H1 (cell line): ENCODE measurements at regions not wholly inside any gene's neighbourhood (a gene's known extent, or its start where the extent isn't known, plus 50 kb on each side); places are given as distances from the start of the nearest gene placed in this dataset.

ENCODE experiments used
- CTCF ChIA-PET: fragments of 300-600 bp; sonication (Branson Sonifier 250); formaldehyde crosslinking; loops from one replicate; lab custom pipeline; 2021; ENCODE audit not compliant: partially characterized antibody; lab: Charles Lee
- POLR2A ChIA-PET: fragments of 300-600 bp; sonication (Branson Sonifier 250); formaldehyde crosslinking; loops from one replicate; lab custom pipeline; 2021; ENCODE audit warnings: inconsistent platforms; ENCODE audit not compliant: partially characterized antibody; lab: Charles Lee
- DNase-seq, 2 experiments: peaks; one replicate each; pipeline versions ENCODE4 v3.0.0 to v3.0.0-alpha.2; 2010 to 2022; ENCODE audit warnings: low spot score in 2 of 2, low read depth in 1 of 2, mixed read lengths in 1 of 2
- FAIRE-seq: peaks from 2 replicates; lab custom pipeline; 2011; peaks lifted over from hg19 to GRCh38; lab: Jason Lieb, UNC
- H2AFZ ChIP-seq: 2 replicates; pipeline ENCODE4 v1.8.1; 2012; ENCODE audit warnings: low read length, inconsistent platforms
- H2AK5ac ChIP-seq: 2 replicates; pipeline ENCODE4 v1.6.1; 2013; ENCODE audit warnings: low read depth, low read length
- H2BK120ac ChIP-seq: replicated peaks from 2 replicates; pipeline ENCODE3; 2013; ENCODE audit warnings: low read depth, low read length, inconsistent platforms
- H2BK12ac ChIP-seq: 2 replicates; pipeline ENCODE4 v1.6.1; 2013; ENCODE audit warnings: low read depth, low read length
- H2BK15ac ChIP-seq: 2 replicates; pipeline ENCODE4 v1.6.1; 2013; ENCODE audit warnings: low read length
- H2BK20ac ChIP-seq: 2 replicates; pipeline ENCODE4 v1.6.1; 2013; ENCODE audit warnings: low read length
- H2BK5ac ChIP-seq: 2 replicates; pipeline ENCODE4 v1.6.1; 2013; ENCODE audit warnings: low read depth, low read length
- H3K14ac ChIP-seq: 2 replicates; pipeline ENCODE4 v1.6.1; 2013; ENCODE audit warnings: inconsistent platforms; ENCODE audit not compliant: insufficient read length
- H3K18ac ChIP-seq: 2 replicates; pipeline ENCODE4 v1.6.1; 2013; ENCODE audit warnings: low read length; ENCODE audit errors: extremely low read depth
- H3K23ac ChIP-seq: 2 replicates; pipeline ENCODE4 v1.6.1; 2013; ENCODE audit warnings: inconsistent platforms; ENCODE audit not compliant: insufficient read length
- H3K23me2 ChIP-seq: 2 replicates; pipeline ENCODE4 v1.6.1; 2013; ENCODE audit warnings: low read depth, low read length
- H3K27ac ChIP-seq: 2 replicates; pipeline ENCODE4 v1.6.1; 2011; ENCODE audit warnings: low read depth, low read length, inconsistent platforms
- H3K27me3 ChIP-seq, 4 experiments: replicated peaks in 1 of 4; 1 replicate in 1 of 4; 2 replicates in 3 of 4; pipeline versions ENCODE4 v1.6.1 to v1.8.1; 2011 to 2013; ENCODE audit warnings: low read length in 3 of 4, mild to moderate bottlenecking in 3 of 4, inconsistent platforms in 2 of 4, mixed read lengths in 2 of 4, moderate library complexity in 1 of 4; ENCODE audit not compliant: control insufficient read depth in 3 of 4, insufficient read depth in 3 of 4; ENCODE audit errors: extremely low read depth in 1 of 4
- H3K36me3 ChIP-seq, 4 experiments: 2 replicates each; pipeline versions ENCODE4 v1.6.1 to v1.8.1; 2011 to 2013; ENCODE audit warnings: mild to moderate bottlenecking in 4 of 4, low read length in 3 of 4, moderate library complexity in 2 of 4, control low read depth in 1 of 4, inconsistent platforms in 1 of 4; ENCODE audit not compliant: insufficient read depth in 4 of 4, control insufficient read depth in 2 of 4
- H3K4ac ChIP-seq: replicated peaks from 2 replicates; pipeline ENCODE3; 2013; ENCODE audit warnings: low read length, low read depth, mixed read lengths, inconsistent platforms; ENCODE audit not compliant: insufficient read length
- H3K4me1 ChIP-seq, 4 experiments: replicated peaks in 1 of 4; 1 replicate in 1 of 4; 2 replicates in 3 of 4; pipeline versions ENCODE4 v1.6.1 to v1.8.1; 2011 to 2013; ENCODE audit warnings: low read length in 3 of 4, inconsistent platforms in 2 of 4, mixed read lengths in 1 of 4; ENCODE audit not compliant: insufficient read depth in 4 of 4, control insufficient read depth in 3 of 4
- H3K4me2 ChIP-seq, 2 experiments: 2 replicates each; pipeline versions ENCODE4 v1.6.1 to v1.8.1; 2011 to 2013; ENCODE audit warnings: low read depth in 2 of 2, low read length in 2 of 2, control low read depth in 1 of 2, inconsistent platforms in 1 of 2, mild to moderate bottlenecking in 1 of 2; ENCODE audit not compliant: insufficient read depth in 1 of 2
- H3K4me3 ChIP-seq, 4 experiments: fragments of 200-600, 300-600 bp in 1 of 4; sonication (generic), shearing (Covaris generic), sonication (Bioruptor Twin) in 1 of 4; 2 replicates each; pipeline versions ENCODE4 v1.5.1 to v1.8.1; 2011 to 2016; ENCODE audit warnings: low read length in 4 of 4, low read depth in 3 of 4, control low read depth in 2 of 4, inconsistent platforms in 2 of 4, mild to moderate bottlenecking in 2 of 4, mixed read lengths in 1 of 4, moderate library complexity in 1 of 4; ENCODE audit not compliant: insufficient read depth in 2 of 4; ENCODE audit errors: extremely low read depth in 1 of 4
- H3K56ac ChIP-seq: replicated peaks from 2 replicates; pipeline ENCODE3; 2013; ENCODE audit warnings: low read depth, mild to moderate bottlenecking, mixed read lengths, low read length, inconsistent platforms; ENCODE audit not compliant: insufficient read length
- H3K79me1 ChIP-seq: 2 replicates; pipeline ENCODE4 v1.6.1; 2013; ENCODE audit warnings: low read depth, low read length, control low read depth
- H3K79me2 ChIP-seq, 2 experiments: 2 replicates each; pipeline versions ENCODE4 v1.6.1 to v1.8.1; 2012 to 2013; ENCODE audit warnings: low read length in 2 of 2, mild to moderate bottlenecking in 2 of 2, inconsistent platforms in 1 of 2; ENCODE audit not compliant: insufficient read depth in 2 of 2, control insufficient read depth in 1 of 2
- H3K9ac ChIP-seq, 4 experiments: replicated peaks in 1 of 4; 1 replicate in 1 of 4; 2 replicates in 3 of 4; pipeline versions ENCODE4 v1.6.1 to v1.8.1; 2011 to 2013; ENCODE audit warnings: low read depth in 3 of 4, low read length in 3 of 4, control low read depth in 2 of 4, mild to moderate bottlenecking in 2 of 4, moderate library complexity in 2 of 4, inconsistent platforms in 1 of 4; ENCODE audit errors: extremely low read depth in 1 of 4
- H3K9me3 ChIP-seq, 2 experiments: 2 replicates each; pipeline versions ENCODE4 v1.6.1 to v1.8.1; 2012 to 2013; ENCODE audit warnings: mild to moderate bottlenecking in 2 of 2, moderate library complexity in 2 of 2, control low read depth in 1 of 2, inconsistent platforms in 1 of 2, low read depth in 1 of 2, low read length in 1 of 2, mixed read lengths in 1 of 2; ENCODE audit not compliant: insufficient read depth in 2 of 2
- H4K20me1 ChIP-seq, 2 experiments: replicated peaks in 1 of 2; 2 replicates each; pipeline versions ENCODE3 to v1.8.1; 2011 to 2013; ENCODE audit warnings: inconsistent platforms in 2 of 2, low read length in 2 of 2, mild to moderate bottlenecking in 1 of 2; ENCODE audit not compliant: insufficient read depth in 2 of 2, control insufficient read depth in 1 of 2
- H4K5ac ChIP-seq: 2 replicates; pipeline ENCODE4 v1.6.1; 2013; ENCODE audit warnings: low read length, low read depth, mixed read lengths, inconsistent platforms; ENCODE audit not compliant: insufficient read length
- H4K8ac ChIP-seq: 2 replicates; pipeline ENCODE4 v1.8.0; 2013; ENCODE audit warnings: mild to moderate bottlenecking, moderate library complexity, low read length, inconsistent platforms; ENCODE audit not compliant: insufficient read depth; ENCODE audit errors: extremely low read depth
- H4K91ac ChIP-seq: replicated peaks from 2 replicates; pipeline ENCODE3; 2013; ENCODE audit warnings: low read length, mixed read lengths, inconsistent platforms; ENCODE audit not compliant: insufficient read length
- TEAD4 ChIP-seq: IDR thresholded peaks from 2 replicates; pipeline ENCODE4 v1.6.1; 2012; ENCODE audit warnings: low read depth, low read length, inconsistent platforms, mixed read lengths
- WGBS, 2 experiments: shearing (Covaris generic) in 1 of 2; methylation state at CpG; one replicate each; pipeline versions ENCODE4 v1.1.6 to v1.1.7; 2013 to 2015; ENCODE audit warnings: low lambda C conversion rate in 2 of 2, mixed read lengths in 2 of 2, inconsistent platforms in 1 of 2, low coverage in 1 of 2, missing lambda C conversion rate in 1 of 2; ENCODE audit not compliant: insufficient replicate concordance in 2 of 2, insufficient coverage in 1 of 2, insufficient read length in 1 of 2; ENCODE audit errors: extremely low coverage in 1 of 2, missing lambda C conversion rate in 1 of 2; 5-methylcytosine and 5-hydroxymethylcytosine counted together

GRCh38 chr12:98419795-98420404 is 95.5 kb upstream of the TMPO start:
- no peak overlapping the region for H2AK5ac ChIP-seq
- H3K9me3 ChIP-seq = no peaks in the 10 kb centered on the region
- peak overlapping the region; percentile 75 for H2BK12ac ChIP-seq
- ChIA-PET CTCF (interaction anchor here (0.6 to 2.7 kb wide), 6 partner anchors 22 to 1099 kb away, joined by 3 to 11 read pairs (median 4); no protein-coding TSS in a partner anchor), POLR2A (interaction anchor here (1.3 kb wide), 1 partner anchor 71 kb away, joined by 3 read pairs; no protein-coding TSS in a partner anchor)
- H3K27me3 ChIP-seq = no peaks in the 10 kb centered on the region
- H3K4me3 ChIP-seq = no peak overlapping the region
- peak overlapping the region; percentile 24 for H3K4ac ChIP-seq
- H3K56ac ChIP-seq = no peak overlapping the region
- no peaks in the 10 kb centered on the region for H3K79me2 ChIP-seq
- no peaks in the 10 kb centered on the region for H4K20me1 ChIP-seq
- no peak overlapping the region for H3K27ac ChIP-seq
- H3K18ac ChIP-seq = no peak overlapping the region
- no peak overlapping the region for H4K5ac ChIP-seq
- peak overlapping the region; percentile 82; the same call in 1 of the 2 replicates for H2AFZ ChIP-seq
- H2BK20ac ChIP-seq = 0 out of 2 replicates have a peak overlapping the region, but pooled peaks have one; percentile 15
- no peak overlapping the region for H2BK120ac ChIP-seq
- DNase-seq = no peak
- H3K79me1 ChIP-seq = no peaks in the 10 kb centered on the region
- H4K8ac ChIP-seq = no peak overlapping the region
- H3K36me3 ChIP-seq = no peaks in the 10 kb centered on the region
- H2BK15ac ChIP-seq = peak overlapping the region; percentile 22; the same call in 1 of the 2 replicates
- WGBS, 2 experiments = 83% methylated on average over 16 of the region's 16 CpGs; no CpG with 5 or more reads in 1 of the 2 experiments
- no peak overlapping the region for H3K9ac ChIP-seq
- FAIRE-seq = no peak
- H4K91ac ChIP-seq = no peak overlapping the region
- no peak overlapping the region for H3K14ac ChIP-seq
- H3K4me1 ChIP-seq = peaks cover 0 to 4% (median 3%) of the 10 kb centered on the region in 4 experiments; a peak in 4 of 7 replicates
- peak overlapping the region; percentile 53; the same call in 1 of the 2 replicates for H2BK5ac ChIP-seq
- H3K23ac ChIP-seq = no peak overlapping the region
- H3K4me2 ChIP-seq = no peak overlapping the region
- no peaks in the 10 kb centered on the region for H3K23me2 ChIP-seq
- no peak for TF ChIP-seq TEAD4
